ENCODE measurements at regions not wholly inside any gene's neighbourhood (a gene's known extent, or its start where the extent isn't known, plus 50 kb on each side); places are given as distances from the start of the nearest gene placed in this dataset.

GRCh38 chr2:62349788-62350187 is 153.9 kb downstream of the B3GNT2 start:
- Histone ChIP-seq H3K36me3 (no peaks in the 10 kb centered on the region), H3K9me3 (no peaks in the 10 kb centered on the region), H3K4me1 (no peaks in the 10 kb centered on the region), H3K4me3 (no peak overlapping the region), H3K27me3 (no peaks in the 10 kb centered on the region), H3K27ac (no peak overlapping the region)
- TF ChIP-seq CTCF (IDR thresholded peaks at IDR 0.05): no peak
- no peak for TF ChIP-seq POLR2A (IDR thresholded peaks at IDR 0.05)
- no peak for TF ChIP-seq POLR2AphosphoS5 (IDR thresholded peaks at IDR 0.05)
- TF ChIP-seq EP300 (IDR thresholded peaks at IDR 0.05): no peak
- WGBS: 92% methylated on average over 6 of the region's 6 CpGs
- DNase-seq (ENCODE audit: low spot score in 2 of 2): no peak

- Histone ChIP-seq H3K27ac (no peak overlapping the region), H3K9me3 (no peaks in the 10 kb centered on the region), H3K4me1 (peaks cover 4% of the 10 kb centered on the region), H3K4me3 (no peak overlapping the region), H3K27me3 (no peaks in the 10 kb centered on the region), H3K36me3 (no peaks in the 10 kb centered on the region)
- TF ChIP-seq POLR2A (IDR thresholded peaks at IDR 0.05) (no peak), EP300 (IDR thresholded peaks at IDR 0.05) (no peak), CTCF (IDR thresholded peaks at IDR 0.05) (no peak), POLR2AphosphoS5 (IDR thresholded peaks at IDR 0.05) (no peak)
- 94% methylated on average over 1 of the region's 1 CpG for WGBS
- DNase-seq (ENCODE audit: low spot score in 2 of 2): no peak
These were observed 152.8 kb downstream of the B3GNT2 start for GRCh38 chr2:62348700-62349099.

DNA sequence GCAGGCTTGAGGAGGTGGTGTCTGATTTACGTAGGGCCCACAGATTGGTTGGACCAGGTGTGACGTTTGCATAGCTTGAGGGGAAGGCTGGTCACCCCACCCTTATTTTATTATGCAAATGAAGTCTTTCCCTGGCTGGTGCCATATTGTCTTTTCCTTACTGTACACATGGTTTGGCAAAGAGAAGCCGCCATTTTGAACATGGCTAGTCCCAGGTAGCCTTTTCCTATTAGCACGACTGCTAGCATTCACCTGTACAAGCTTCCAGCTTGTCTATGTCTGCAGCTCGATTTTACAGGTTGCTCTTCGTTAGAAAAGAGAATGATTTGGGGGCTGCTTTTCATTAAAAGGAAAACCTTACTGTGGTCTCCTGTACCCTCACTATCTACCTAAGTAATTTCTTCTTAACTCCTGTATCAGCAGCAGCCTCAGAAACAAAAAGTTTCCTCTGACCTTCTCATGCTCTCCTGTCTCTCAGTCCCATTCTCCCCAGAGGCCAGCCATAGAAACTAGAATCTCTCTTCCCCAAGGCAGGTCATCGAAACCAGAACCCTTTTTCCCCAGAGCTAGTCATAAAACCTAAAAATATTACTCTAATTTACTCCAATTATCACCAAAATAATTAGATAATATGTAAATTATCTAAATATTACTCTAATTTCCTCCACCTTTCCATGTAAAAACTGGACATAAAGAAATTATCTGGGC is 151.8 kb downstream of the B3GNT2 start:
- no peak overlapping the region for H3K27ac ChIP-seq
- H3K4me1 ChIP-seq: peaks cover 4% of the 10 kb centered on the region
- no peaks in the 10 kb centered on the region for H3K9me3 ChIP-seq
- WGBS: 86% methylated on average over 7 of the region's 7 CpGs
- no peaks in the 10 kb centered on the region for H3K36me3 ChIP-seq
- H3K4me3 ChIP-seq: no peak overlapping the region
- no peaks in the 10 kb centered on the region for H3K27me3 ChIP-seq
- TF ChIP-seq POLR2AphosphoS5 (IDR thresholded peaks at IDR 0.05): no peak
- DNase-seq (ENCODE audit: low spot score in 2 of 2): no peak

- H3K36me3 ChIP-seq: no peaks in the 10 kb centered on the region
- TF ChIP-seq CTCF (IDR thresholded peaks at IDR 0.05) (no peak), EP300 (IDR thresholded peaks at IDR 0.05) (no peak), POLR2AphosphoS5 (IDR thresholded peaks at IDR 0.05) (no peak), POLR2A (IDR thresholded peaks at IDR 0.05) (no peak)
- no peak overlapping the region for H3K27ac ChIP-seq
- H3K9me3 ChIP-seq: no peaks in the 10 kb centered on the region
- no peaks in the 10 kb centered on the region for H3K27me3 ChIP-seq
- DNase-seq (ENCODE audit: low spot score in 2 of 2): no peak
- 80% methylated on average over 5 of the region's 5 CpGs for WGBS
- no peak overlapping the region for H3K4me3 ChIP-seq
- H3K4me1 ChIP-seq: peaks cover 4% of the 10 kb centered on the region
These were observed 148.6 kb downstream of the B3GNT2 start for GRCh38 chr2:62344472-62344871.

DNA sequence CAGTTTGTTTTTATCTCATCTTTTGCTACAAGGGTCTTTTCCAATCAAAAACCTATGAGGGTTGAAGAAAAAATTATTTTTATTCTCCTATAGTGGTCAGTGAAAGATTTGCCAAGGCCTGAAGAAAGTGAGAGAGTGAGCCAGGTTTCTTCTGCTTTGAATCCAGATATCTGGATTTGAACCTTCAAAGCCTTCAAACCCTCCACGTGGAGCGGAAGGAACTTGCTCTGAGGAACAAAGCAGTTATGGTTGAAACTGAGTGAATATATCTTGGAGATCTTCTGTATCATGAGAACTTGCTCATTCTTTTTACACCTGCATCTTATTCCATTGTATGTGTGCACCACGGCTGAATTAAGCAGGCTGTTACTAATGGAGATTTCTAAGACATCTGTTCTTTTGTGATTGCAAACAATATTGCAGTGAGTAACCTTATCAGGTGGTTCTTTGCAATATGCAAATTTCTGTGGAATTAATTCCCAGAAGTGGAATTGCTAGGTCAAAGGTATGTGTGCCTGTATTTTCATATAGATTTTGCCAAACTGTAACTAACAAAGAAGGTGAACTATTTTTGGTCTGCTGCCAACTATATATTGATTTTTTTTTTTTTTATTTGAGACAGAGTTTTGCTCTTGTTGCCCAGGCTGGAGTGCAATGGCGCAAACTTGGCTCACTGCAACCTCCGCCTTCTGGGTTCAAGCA is 147.9 kb downstream of the B3GNT2 start:
- Histone ChIP-seq H3K4me3 (no peak overlapping the region), H3K27me3 (no peaks in the 10 kb centered on the region), H3K9me3 (no peaks in the 10 kb centered on the region), H3K27ac (no peak overlapping the region), H3K4me1 (peaks cover 4% of the 10 kb centered on the region), H3K36me3 (no peaks in the 10 kb centered on the region)
- DNase-seq (ENCODE audit: low spot score in 2 of 2): no peak
- TF ChIP-seq CTCF (IDR thresholded peaks at IDR 0.05) (no peak), POLR2AphosphoS5 (IDR thresholded peaks at IDR 0.05) (no peak)
- 84% methylated on average over 5 of the region's 5 CpGs for WGBS
